ENCODE measurements at regions not wholly inside any gene's neighbourhood (a gene's known extent, or its start where the extent isn't known, plus 50 kb on each side); places are given as distances from the start of the nearest gene placed in this dataset.
"Not testable (repeated sequence)": the region's sequence is repeated elsewhere in the genome, so short reads cannot be mapped to it uniquely, and the experiment has no call there.

DNA sequence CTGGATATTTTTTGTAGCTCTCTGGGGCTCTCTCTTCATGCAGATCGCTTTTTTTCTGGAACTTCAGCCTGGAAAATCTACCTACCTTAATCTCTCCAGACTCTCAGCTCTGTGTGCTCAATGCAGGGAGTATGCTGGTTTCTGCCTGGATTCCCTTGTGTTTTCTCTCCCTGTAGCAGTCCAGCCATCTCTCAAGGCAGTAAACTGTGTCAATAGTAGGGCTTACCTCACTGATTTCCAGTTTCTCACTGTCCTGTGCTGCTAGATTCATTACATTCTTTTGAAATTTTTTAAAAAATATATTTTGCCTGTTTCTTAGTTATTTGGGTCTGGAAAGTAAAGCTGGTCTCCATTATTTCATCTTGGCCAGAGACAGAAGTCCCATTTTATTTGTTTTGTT, 951.4 kb downstream of the NR2F1-AS1 start:
- intact Hi-C loops (cut with DNase I, micrococcal nuclease), result no loop called here
- Mint-ChIP-seq H3K36me3 (ENCODE audit: low read depth) (no peaks in the 10 kb centered on the region), H3K27ac (no peak overlapping the region), H3K4me1 (no peaks in the 10 kb centered on the region), H3K4me3 (no peak overlapping the region), H3K9me3 (ENCODE audit: low read depth) (peaks cover 15% of the 10 kb centered on the region), H3K27me3 (no peaks in the 10 kb centered on the region)
- ChIA-PET CTCF (interaction anchor here (0.8 kb wide), 1 partner anchor 22 kb away, joined by 3 read pairs; no protein-coding TSS in a partner anchor), POLR2A (no interaction called here)
- ATAC-seq, result no peak
- no peak for DNase-seq

- intact Hi-C loops (cut with DNase I, micrococcal nuclease), result no loop called here
- no peaks in the 10 kb centered on the region for H3K4me1 Mint-ChIP-seq
- no peaks in the 10 kb centered on the region for H3K36me3 Mint-ChIP-seq (ENCODE audit: low read depth)
- H3K27ac Mint-ChIP-seq, result no peak overlapping the region
- ChIA-PET POLR2A (no interaction called here), CTCF (no interaction called here)
- no peak for ATAC-seq
- no peak for DNase-seq
- no peaks in the 10 kb centered on the region for H3K27me3 Mint-ChIP-seq
- peaks cover 12% of the 10 kb centered on the region for H3K9me3 Mint-ChIP-seq (ENCODE audit: low read depth)
- H3K4me3 Mint-ChIP-seq, result no peak overlapping the region
These were observed 952.0 kb downstream of the NR2F1-AS1 start for GRCh38 chr5:92629000-92629399.

DNA sequence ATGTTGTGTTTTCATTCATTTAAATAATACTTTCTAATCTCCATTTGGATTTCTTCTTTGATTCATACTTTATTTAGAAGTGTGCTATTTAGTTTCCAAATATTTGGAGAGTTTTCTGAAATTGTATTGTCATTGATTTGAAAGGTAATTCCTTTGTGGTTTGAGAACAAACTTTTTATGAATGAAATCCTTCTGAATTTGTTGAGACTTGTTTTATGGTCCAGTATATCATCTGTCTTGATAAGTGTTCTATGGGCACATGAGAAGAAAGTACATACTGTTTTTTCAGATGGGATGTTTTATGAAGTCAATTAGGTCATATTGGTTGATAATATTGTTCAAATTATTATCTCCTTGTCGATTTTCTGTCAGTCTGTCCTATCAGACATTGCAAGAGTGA, 953.8 kb downstream of the NR2F1-AS1 start:
- DNase-seq (no peak), ATAC-seq (no peak)
- H3K4me1 Mint-ChIP-seq, result no peaks in the 10 kb centered on the region
- no peak overlapping the region for H3K4me3 Mint-ChIP-seq
- H3K27me3 Mint-ChIP-seq, result no peaks in the 10 kb centered on the region
- H3K27ac Mint-ChIP-seq, result no peak overlapping the region
- no peaks in the 10 kb centered on the region for H3K36me3 Mint-ChIP-seq (ENCODE audit: low read depth)
- CTCF ChIA-PET, result no interaction called here
- H3K9me3 Mint-ChIP-seq (ENCODE audit: low read depth), result peaks cover 7% of the 10 kb centered on the region
- POLR2A ChIA-PET, result no interaction called here
- intact Hi-C loops (cut with DNase I, micrococcal nuclease), result no loop called here

- no peak overlapping the region for H3K27ac Mint-ChIP-seq
- H3K27me3 Mint-ChIP-seq, result no peaks in the 10 kb centered on the region
- ATAC-seq, result no peak
- intact Hi-C loops (cut with DNase I, micrococcal nuclease), result no loop called here
- H3K4me1 Mint-ChIP-seq, result no peaks in the 10 kb centered on the region
- no peak overlapping the region for H3K4me3 Mint-ChIP-seq
- DNase-seq, result no peak
- no peaks in the 10 kb centered on the region for H3K36me3 Mint-ChIP-seq (ENCODE audit: low read depth)
- peaks cover 12% of the 10 kb centered on the region for H3K9me3 Mint-ChIP-seq (ENCODE audit: low read depth)
- POLR2A ChIA-PET, result no interaction called here
- CTCF ChIA-PET, result no interaction called here
These were observed 964.9 kb downstream of the NR2F1-AS1 start for GRCh38 chr5:92616085-92616484.

GRCh38 chr5:92613546-92613945, 967.5 kb downstream of the NR2F1-AS1 start:
- no peaks in the 10 kb centered on the region for H3K9me3 Mint-ChIP-seq (ENCODE audit: low read depth)
- no peak overlapping the region for H3K4me3 Mint-ChIP-seq
- H3K4me1 Mint-ChIP-seq, result no peaks in the 10 kb centered on the region
- H3K27ac Mint-ChIP-seq, result no peak overlapping the region
- H3K36me3 Mint-ChIP-seq (ENCODE audit: low read depth), result no peaks in the 10 kb centered on the region
- intact Hi-C loops (cut with DNase I, micrococcal nuclease), result no loop called here
- H3K27me3 Mint-ChIP-seq, result no peaks in the 10 kb centered on the region
- no peak for ATAC-seq
- CTCF ChIA-PET, result no interaction called here
- POLR2A ChIA-PET, result no interaction called here
- DNase-seq, result no peak

DNA sequence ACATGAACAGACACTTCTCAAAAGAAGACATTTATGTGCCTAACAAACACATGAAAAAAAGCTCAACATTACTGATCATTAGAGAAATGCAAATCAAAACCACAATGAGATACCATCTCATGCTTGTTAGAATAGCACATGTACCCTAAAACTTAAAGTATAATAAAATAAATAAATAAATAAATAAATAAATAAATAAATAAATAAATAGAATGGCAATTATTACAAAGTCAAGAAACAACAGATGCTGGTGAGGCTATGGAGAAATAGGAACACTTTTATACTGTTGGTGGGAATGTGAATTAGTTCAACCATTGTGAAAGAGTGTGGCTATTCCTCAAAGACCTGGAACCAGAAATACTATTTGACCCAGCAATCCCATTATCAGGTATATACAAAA, 970.6 kb downstream of the NR2F1-AS1 start:
- H3K9me3 Mint-ChIP-seq (ENCODE audit: low read depth); ATAC-seq; H3K36me3 Mint-ChIP-seq (ENCODE audit: low read depth); H3K4me1 Mint-ChIP-seq; DNase-seq; POLR2A ChIA-PET; intact Hi-C loops (cut with DNase I, micrococcal nuclease); CTCF ChIA-PET; H3K27ac Mint-ChIP-seq; H3K27me3 Mint-ChIP-seq; H3K4me3 Mint-ChIP-seq: not testable (repeated sequence)

DNA sequence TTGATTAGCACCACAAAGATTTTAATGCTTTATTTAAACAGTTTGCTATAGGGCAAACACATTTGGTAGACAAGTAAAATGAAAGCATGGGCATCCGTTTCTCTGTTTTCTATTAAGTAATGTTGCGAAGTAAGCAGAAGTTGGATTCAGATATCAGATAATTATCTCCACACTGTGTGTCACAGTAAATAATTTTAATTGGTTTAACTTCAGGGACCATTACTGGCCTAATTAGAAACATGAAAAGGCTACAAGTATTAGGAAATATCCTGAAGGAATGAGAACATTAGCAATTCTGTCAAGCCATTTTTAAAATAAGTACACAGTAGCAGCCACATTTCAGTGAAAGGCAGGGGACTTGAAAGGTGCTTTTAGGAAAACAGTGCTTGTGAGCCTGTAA, 975.4 kb downstream of the NR2F1-AS1 start:
- intact Hi-C loops (cut with DNase I, micrococcal nuclease), result no loop called here
- POLR2A ChIA-PET, result no interaction called here
- Mint-ChIP-seq H3K27me3 (no peaks in the 10 kb centered on the region), H3K9me3 (ENCODE audit: low read depth) (peaks cover 6% of the 10 kb centered on the region), H3K4me3 (no peak overlapping the region), H3K27ac (no peak overlapping the region), H3K36me3 (ENCODE audit: low read depth) (no peaks in the 10 kb centered on the region), H3K4me1 (no peaks in the 10 kb centered on the region)
- DNase-seq, result no peak
- no peak for ATAC-seq
- CTCF ChIA-PET, result no interaction called here

DNA sequence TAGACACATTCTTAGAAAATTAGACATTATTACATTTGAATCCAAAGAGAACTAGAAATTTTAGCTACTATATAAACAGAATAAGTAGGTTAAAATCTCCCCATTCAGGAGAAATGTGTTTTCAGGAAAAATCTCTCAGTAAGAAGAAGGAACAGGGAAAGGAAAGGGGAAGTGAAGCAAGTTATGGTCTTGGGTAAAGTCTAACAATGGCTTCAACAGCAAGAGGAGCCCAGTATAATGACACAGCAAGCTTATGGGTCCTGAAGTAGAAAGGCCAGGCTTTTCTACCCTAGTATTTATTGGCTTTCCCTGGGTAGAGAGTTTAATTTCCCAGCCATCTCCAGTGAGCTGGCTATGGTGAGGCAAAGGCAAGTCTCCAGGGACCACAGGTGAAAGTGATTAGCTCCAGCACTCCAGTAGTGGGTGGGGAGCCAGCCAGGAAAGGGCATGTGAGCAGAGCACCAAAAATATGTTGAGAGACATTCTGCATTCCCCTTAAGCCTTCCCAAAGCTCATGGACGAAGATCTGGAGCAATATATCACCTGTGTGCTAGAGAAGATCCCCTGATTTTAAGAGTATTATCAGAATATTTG, 981.7 kb downstream of the NR2F1-AS1 start:
- intact Hi-C loops (cut with DNase I, micrococcal nuclease), result no loop called here
- CTCF ChIA-PET, result no interaction called here
- ATAC-seq, result no peak
- Mint-ChIP-seq H3K27me3 (no peaks in the 10 kb centered on the region), H3K4me1 (no peaks in the 10 kb centered on the region), H3K9me3 (ENCODE audit: low read depth) (peaks cover 12% of the 10 kb centered on the region), H3K27ac (no peak overlapping the region), H3K36me3 (ENCODE audit: low read depth) (no peaks in the 10 kb centered on the region), H3K4me3 (no peak overlapping the region)
- POLR2A ChIA-PET, result no interaction called here
- no peak for DNase-seq

DNA sequence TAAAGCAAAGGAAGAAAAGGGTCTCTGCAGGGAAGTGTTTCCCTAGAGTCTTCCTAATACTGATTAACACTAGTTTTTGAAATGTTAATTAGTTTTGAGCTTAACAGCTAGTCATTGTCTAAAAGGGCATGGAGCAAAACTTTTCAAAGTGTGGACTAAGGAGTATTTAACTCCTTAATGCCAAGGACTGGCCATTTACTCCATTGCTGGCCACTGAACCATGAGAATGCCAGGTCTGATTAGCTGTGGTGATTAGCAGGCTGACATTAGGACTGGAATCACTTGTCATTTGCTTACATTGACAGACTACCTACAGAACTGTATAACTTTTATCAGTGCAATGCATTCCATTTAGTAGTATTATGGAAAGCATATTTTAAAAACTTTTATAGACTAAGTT, 987.0 kb downstream of the NR2F1-AS1 start:
- Mint-ChIP-seq H3K9me3 (ENCODE audit: low read depth) (peaks cover 6% of the 10 kb centered on the region), H3K27ac (no peak overlapping the region), H3K27me3 (no peaks in the 10 kb centered on the region), H3K4me1 (no peaks in the 10 kb centered on the region), H3K36me3 (ENCODE audit: low read depth) (no peaks in the 10 kb centered on the region), H3K4me3 (no peak overlapping the region)
- intact Hi-C loops (cut with DNase I, micrococcal nuclease), result no loop called here
- ChIA-PET POLR2A (no interaction called here), CTCF (no interaction called here)
- ATAC-seq (no peak), DNase-seq (no peak)

DNA sequence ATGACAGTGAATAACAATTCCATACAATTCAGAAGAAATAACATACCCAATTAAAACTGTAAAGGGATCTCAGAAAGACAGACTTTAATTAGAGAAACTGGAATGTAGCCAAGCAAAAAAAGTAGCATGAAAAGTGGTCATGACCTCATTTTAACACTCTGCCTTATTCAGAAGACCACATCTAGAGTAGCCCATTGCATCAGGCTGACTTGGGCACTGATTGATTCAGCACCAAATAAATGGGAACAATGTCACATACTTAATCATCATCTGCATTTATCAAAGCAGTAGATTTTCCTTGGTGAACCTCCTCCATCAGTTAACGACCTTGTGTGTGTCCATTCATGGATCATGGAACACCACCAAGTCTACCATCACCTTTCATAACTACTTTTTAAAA, 992.1 kb downstream of the NR2F1-AS1 start:
- Mint-ChIP-seq H3K27me3 (no peaks in the 10 kb centered on the region), H3K27ac (no peak overlapping the region), H3K4me1 (no peaks in the 10 kb centered on the region), H3K36me3 (ENCODE audit: low read depth) (no peaks in the 10 kb centered on the region), H3K9me3 (ENCODE audit: low read depth) (no peaks in the 10 kb centered on the region), H3K4me3 (no peak overlapping the region)
- DNase-seq (no peak), ATAC-seq (no peak)
- POLR2A ChIA-PET, result no interaction called here
- CTCF ChIA-PET, result no interaction called here
- intact Hi-C loops (cut with DNase I, micrococcal nuclease), result no loop called here

DNA sequence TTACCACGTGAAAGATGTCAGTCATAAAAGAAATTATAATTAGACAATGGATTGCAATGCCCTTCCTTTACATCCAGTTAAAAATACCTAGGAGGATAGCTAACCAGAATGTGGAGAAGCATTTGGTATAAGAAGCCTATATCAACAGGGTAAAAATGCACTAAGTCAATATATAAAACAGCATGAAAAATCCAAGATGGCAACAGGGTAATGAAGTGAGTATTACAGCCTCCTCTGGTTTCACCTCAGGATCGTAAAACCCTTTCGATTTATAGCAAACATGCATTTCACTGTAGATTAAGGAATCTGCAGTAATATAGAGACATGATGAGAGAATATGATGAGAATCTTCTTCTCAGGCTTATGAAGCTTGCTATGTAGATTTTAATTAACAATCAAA, 999.3 kb downstream of the NR2F1-AS1 start:
- Mint-ChIP-seq H3K27ac (no peak overlapping the region), H3K27me3 (no peaks in the 10 kb centered on the region), H3K4me1 (no peaks in the 10 kb centered on the region), H3K36me3 (ENCODE audit: low read depth) (no peaks in the 10 kb centered on the region), H3K9me3 (ENCODE audit: low read depth) (no peaks in the 10 kb centered on the region), H3K4me3 (no peak overlapping the region)
- ChIA-PET POLR2A (no interaction called here), CTCF (no interaction called here)
- intact Hi-C loops (cut with DNase I, micrococcal nuclease), result no loop called here
- DNase-seq, result no peak
- ATAC-seq, result no peak

DNA sequence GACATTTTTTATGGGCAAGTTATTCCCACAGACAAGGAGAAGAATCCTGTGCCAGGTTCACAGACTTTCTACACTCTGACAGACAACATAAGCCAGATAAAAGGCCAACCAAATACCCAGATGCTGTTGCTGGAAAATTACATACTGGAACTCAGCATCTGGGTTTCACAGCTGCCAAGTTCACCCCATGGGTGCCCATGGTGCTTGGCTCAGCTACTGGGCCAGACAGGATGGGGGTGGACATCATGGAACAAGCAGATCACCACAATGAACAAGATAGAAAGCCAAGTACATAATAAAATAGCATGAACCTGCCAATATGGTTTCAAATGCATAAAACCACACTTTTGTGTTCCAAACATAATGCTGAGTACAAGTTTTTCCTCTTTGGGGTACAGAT, 999.8 kb downstream of the NR2F1-AS1 start:
- intact Hi-C loops (cut with DNase I, micrococcal nuclease), result no loop called here
- H3K4me1 Mint-ChIP-seq, result no peaks in the 10 kb centered on the region
- ChIA-PET CTCF (no interaction called here), POLR2A (no interaction called here)
- H3K36me3 Mint-ChIP-seq (ENCODE audit: low read depth), result no peaks in the 10 kb centered on the region
- DNase-seq (no peak), ATAC-seq (no peak)
- H3K4me3 Mint-ChIP-seq, result no peak overlapping the region
- H3K27ac Mint-ChIP-seq, result no peak overlapping the region
- no peaks in the 10 kb centered on the region for H3K27me3 Mint-ChIP-seq
- H3K9me3 Mint-ChIP-seq (ENCODE audit: low read depth), result no peaks in the 10 kb centered on the region

DNA sequence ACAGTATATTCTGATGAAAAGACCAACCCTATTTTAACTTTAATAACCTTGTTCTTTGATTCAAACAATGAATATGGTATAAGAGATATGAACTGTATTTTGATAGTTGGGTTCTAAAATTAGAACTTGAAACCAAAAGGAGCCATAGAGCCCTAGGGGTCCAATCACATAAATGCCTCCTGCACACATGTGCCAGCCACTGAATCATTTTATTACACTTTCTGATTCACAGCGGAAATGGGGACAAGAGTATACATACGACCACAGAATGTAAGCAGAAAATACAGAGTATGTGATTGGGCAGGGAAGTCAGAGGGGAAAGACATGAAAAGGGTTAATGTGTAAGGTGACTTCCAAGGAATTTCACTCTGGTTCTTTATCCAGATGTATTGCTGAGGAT, 1000.2 kb downstream of the NR2F1-AS1 start:
- no peak for DNase-seq
- ATAC-seq, result no peak
- intact Hi-C loops (cut with DNase I, micrococcal nuclease), result no loop called here
- Mint-ChIP-seq H3K9me3 (ENCODE audit: low read depth) (no peaks in the 10 kb centered on the region), H3K27ac (no peak overlapping the region), H3K36me3 (ENCODE audit: low read depth) (no peaks in the 10 kb centered on the region), H3K4me3 (no peak overlapping the region), H3K27me3 (no peaks in the 10 kb centered on the region), H3K4me1 (no peaks in the 10 kb centered on the region)
- POLR2A ChIA-PET, result no interaction called here
- CTCF ChIA-PET, result no interaction called here

Measured in activated CD4-positive, alpha-beta T cell treated with anti-CD3 and anti-CD28 coated beads for 36 hours (primary cell).